GM23338 (cell line): ENCODE measurements at regions not wholly inside any gene's neighbourhood (a gene's known extent, or its start where the extent isn't known, plus 50 kb on each side); places are given as distances from the start of the nearest gene placed in this dataset.
"Not testable (repeated sequence)": the region's sequence is repeated elsewhere in the genome, so short reads cannot be mapped to it uniquely, and the experiment has no call there.

Experiments used
- CREB1 ChIP-seq: fragments of 250-450 bp; sonication (Bioruptor Pico); IDR thresholded peaks from 2 replicates; pipeline ENCODE4 v1.5.0; 2020; ENCODE audit warnings: low read depth, mild to moderate bottlenecking, moderate library complexity
- EZH2 ChIP-seq: fragments of 200-600 bp; sonication (generic); IDR thresholded peaks from one replicate; pipeline ENCODE4 v1.8.0; 2017; ENCODE audit warnings: antibody characterized with exemption, mild to moderate bottlenecking, low read depth; ENCODE audit not compliant: unreplicated experiment
- EZH2phosphoT487 ChIP-seq: fragments of 200-600 bp; sonication (generic); IDR thresholded peaks from one replicate; pipeline ENCODE4 v1.8.1; 2018; ENCODE audit warnings: antibody characterized with exemption; ENCODE audit not compliant: unreplicated experiment
- TF ChIP-seq, protein P1 (sequence below): IDR thresholded peaks from one replicate; pipeline ENCODE4 v1.6.1; 2018; ENCODE audit warnings: antibody characterized with exemption; ENCODE audit not compliant: unreplicated experiment
- TF ChIP-seq, protein P2 (sequence below), 2 experiments: fragments of 200-600 bp in 1 of 2; sonication (generic) in 1 of 2; conservative IDR thresholded peaks; 2 replicates each; pipeline versions ENCODE4 v1.5.1 to v1.6.1; 2016 to 2017; ENCODE audit warnings: antibody characterized with exemption in 2 of 2, low read depth in 2 of 2, mild to moderate bottlenecking in 2 of 2, moderate library complexity in 1 of 2

DNA sequence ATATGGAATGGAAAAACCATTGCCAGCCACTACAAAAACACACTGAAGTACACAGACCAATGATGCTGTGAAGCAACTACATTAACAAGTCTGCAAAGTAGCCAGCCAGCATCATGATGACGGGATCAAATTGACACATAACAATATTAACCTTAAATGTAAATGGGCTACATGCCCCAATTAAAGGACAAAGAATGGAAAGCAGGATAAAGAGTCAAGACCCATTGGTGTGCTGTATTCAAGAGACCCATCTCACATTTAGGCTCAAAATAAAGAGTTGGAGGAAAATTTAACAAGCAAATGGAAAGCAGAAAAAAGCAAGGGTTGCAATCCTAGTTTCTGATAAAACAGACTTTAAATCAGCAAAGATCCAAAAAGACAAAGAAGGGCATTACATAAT lies 188.5 kb upstream of the HAND2 start:
- TF ChIP-seq, protein P1, sequence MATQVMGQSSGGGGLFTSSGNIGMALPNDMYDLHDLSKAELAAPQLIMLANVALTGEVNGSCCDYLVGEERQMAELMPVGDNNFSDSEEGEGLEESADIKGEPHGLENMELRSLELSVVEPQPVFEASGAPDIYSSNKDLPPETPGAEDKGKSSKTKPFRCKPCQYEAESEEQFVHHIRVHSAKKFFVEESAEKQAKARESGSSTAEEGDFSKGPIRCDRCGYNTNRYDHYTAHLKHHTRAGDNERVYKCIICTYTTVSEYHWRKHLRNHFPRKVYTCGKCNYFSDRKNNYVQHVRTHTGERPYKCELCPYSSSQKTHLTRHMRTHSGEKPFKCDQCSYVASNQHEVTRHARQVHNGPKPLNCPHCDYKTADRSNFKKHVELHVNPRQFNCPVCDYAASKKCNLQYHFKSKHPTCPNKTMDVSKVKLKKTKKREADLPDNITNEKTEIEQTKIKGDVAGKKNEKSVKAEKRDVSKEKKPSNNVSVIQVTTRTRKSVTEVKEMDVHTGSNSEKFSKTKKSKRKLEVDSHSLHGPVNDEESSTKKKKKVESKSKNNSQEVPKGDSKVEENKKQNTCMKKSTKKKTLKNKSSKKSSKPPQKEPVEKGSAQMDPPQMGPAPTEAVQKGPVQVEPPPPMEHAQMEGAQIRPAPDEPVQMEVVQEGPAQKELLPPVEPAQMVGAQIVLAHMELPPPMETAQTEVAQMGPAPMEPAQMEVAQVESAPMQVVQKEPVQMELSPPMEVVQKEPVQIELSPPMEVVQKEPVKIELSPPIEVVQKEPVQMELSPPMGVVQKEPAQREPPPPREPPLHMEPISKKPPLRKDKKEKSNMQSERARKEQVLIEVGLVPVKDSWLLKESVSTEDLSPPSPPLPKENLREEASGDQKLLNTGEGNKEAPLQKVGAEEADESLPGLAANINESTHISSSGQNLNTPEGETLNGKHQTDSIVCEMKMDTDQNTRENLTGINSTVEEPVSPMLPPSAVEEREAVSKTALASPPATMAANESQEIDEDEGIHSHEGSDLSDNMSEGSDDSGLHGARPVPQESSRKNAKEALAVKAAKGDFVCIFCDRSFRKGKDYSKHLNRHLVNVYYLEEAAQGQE: not testable (repeated sequence)
- TF ChIP-seq CREB1 (CRISPR knock-in tag); EZH2phosphoT487; EZH2: not testable (repeated sequence)
- TF ChIP-seq, protein P2, sequence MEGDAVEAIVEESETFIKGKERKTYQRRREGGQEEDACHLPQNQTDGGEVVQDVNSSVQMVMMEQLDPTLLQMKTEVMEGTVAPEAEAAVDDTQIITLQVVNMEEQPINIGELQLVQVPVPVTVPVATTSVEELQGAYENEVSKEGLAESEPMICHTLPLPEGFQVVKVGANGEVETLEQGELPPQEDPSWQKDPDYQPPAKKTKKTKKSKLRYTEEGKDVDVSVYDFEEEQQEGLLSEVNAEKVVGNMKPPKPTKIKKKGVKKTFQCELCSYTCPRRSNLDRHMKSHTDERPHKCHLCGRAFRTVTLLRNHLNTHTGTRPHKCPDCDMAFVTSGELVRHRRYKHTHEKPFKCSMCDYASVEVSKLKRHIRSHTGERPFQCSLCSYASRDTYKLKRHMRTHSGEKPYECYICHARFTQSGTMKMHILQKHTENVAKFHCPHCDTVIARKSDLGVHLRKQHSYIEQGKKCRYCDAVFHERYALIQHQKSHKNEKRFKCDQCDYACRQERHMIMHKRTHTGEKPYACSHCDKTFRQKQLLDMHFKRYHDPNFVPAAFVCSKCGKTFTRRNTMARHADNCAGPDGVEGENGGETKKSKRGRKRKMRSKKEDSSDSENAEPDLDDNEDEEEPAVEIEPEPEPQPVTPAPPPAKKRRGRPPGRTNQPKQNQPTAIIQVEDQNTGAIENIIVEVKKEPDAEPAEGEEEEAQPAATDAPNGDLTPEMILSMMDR (conservative IDR thresholded peaks at IDR 0.05; ENCODE audit: low read depth in 2 of 2): not testable (repeated sequence)
